ENCODE measurements at regions not wholly inside any gene's neighbourhood (a gene's known extent, or its start where the extent isn't known, plus 50 kb on each side); places are given as distances from the start of the nearest gene placed in this dataset.
"Not testable (repeated sequence)": the region's sequence is repeated elsewhere in the genome, so short reads cannot be mapped to it uniquely, and the experiment has no call there.

- H3K4me3 Mint-ChIP-seq, result no peak overlapping the region
- no peak overlapping the region for H3K27ac Mint-ChIP-seq
Observed at GRCh38 chr4:188417181-188417580, 277.9 kb downstream of the TRIML1 start.

GRCh38 chr4:188423039-188423438 is 283.8 kb downstream of the TRIML1 start:
- DNase-seq, result no peak
- H3K27me3 Mint-ChIP-seq, result no peaks in the 10 kb centered on the region

More at GRCh38 chr4:188417181-188417580, 277.9 kb downstream of the TRIML1 start:
- DNase-seq, result no peak
- no peaks in the 10 kb centered on the region for H3K4me1 Mint-ChIP-seq (ENCODE audit: low read depth)
- no peaks in the 10 kb centered on the region for H3K36me3 Mint-ChIP-seq (ENCODE audit: low read depth)
- H3K27me3 Mint-ChIP-seq, result no peaks in the 10 kb centered on the region
- H3K9me3 Mint-ChIP-seq, result peaks cover 20% of the 10 kb centered on the region

GRCh38 chr4:188428935-188429334 is 289.7 kb downstream of the TRIML1 start:
- Mint-ChIP-seq H3K4me1 (ENCODE audit: low read depth) (no peaks in the 10 kb centered on the region), H3K27ac (no peak overlapping the region), H3K4me3 (no peak overlapping the region), H3K36me3 (ENCODE audit: low read depth) (no peaks in the 10 kb centered on the region), H3K9me3 (peaks cover 9% of the 10 kb centered on the region), H3K27me3 (no peaks in the 10 kb centered on the region)
- no peak for DNase-seq

More at GRCh38 chr4:188423039-188423438, 283.8 kb downstream of the TRIML1 start:
- Mint-ChIP-seq H3K4me1 (ENCODE audit: low read depth) (no peaks in the 10 kb centered on the region), H3K9me3 (peaks cover 7% of the 10 kb centered on the region), H3K4me3 (no peak overlapping the region), H3K36me3 (ENCODE audit: low read depth) (no peaks in the 10 kb centered on the region), H3K27ac (no peak overlapping the region)

- no peaks in the 10 kb centered on the region for H3K4me1 Mint-ChIP-seq (ENCODE audit: low read depth)
- H3K36me3 Mint-ChIP-seq (ENCODE audit: low read depth), result no peaks in the 10 kb centered on the region
- H3K9me3 Mint-ChIP-seq, result peaks cover 16% of the 10 kb centered on the region
- no peak for DNase-seq
- no peak overlapping the region for H3K4me3 Mint-ChIP-seq
- H3K27ac Mint-ChIP-seq, result no peak overlapping the region
- no peaks in the 10 kb centered on the region for H3K27me3 Mint-ChIP-seq
Observed at GRCh38 chr4:188429965-188430364, 290.7 kb downstream of the TRIML1 start.

- Mint-ChIP-seq H3K9me3 (peaks cover 16% of the 10 kb centered on the region), H3K36me3 (ENCODE audit: low read depth) (no peaks in the 10 kb centered on the region), H3K4me3 (no peak overlapping the region), H3K27me3 (no peaks in the 10 kb centered on the region), H3K27ac (no peak overlapping the region), H3K4me1 (ENCODE audit: low read depth) (no peaks in the 10 kb centered on the region)
- DNase-seq, result no peak
Observed at GRCh38 chr4:188430384-188430783, 291.1 kb downstream of the TRIML1 start.

GRCh38 chr4:188432328-188432727 is 293.1 kb downstream of the TRIML1 start:
- Mint-ChIP-seq H3K4me1 (ENCODE audit: low read depth) (no peaks in the 10 kb centered on the region), H3K27me3 (no peaks in the 10 kb centered on the region), H3K27ac (no peak overlapping the region)

GRCh38 chr4:188433741-188434315 is 294.6 kb downstream of the TRIML1 start:
- Mint-ChIP-seq H3K27me3 (no peaks in the 10 kb centered on the region), H3K4me1 (ENCODE audit: low read depth) (no peaks in the 10 kb centered on the region), H3K9me3 (peaks cover 14% of the 10 kb centered on the region), H3K36me3 (ENCODE audit: low read depth) (no peaks in the 10 kb centered on the region), H3K4me3 (no peak overlapping the region), H3K27ac (no peak overlapping the region)
- DNase-seq, result no peak

More at GRCh38 chr4:188432328-188432727, 293.1 kb downstream of the TRIML1 start:
- no peaks in the 10 kb centered on the region for H3K36me3 Mint-ChIP-seq (ENCODE audit: low read depth)
- no peak for DNase-seq
- no peak overlapping the region for H3K4me3 Mint-ChIP-seq
- peaks cover 13% of the 10 kb centered on the region for H3K9me3 Mint-ChIP-seq

- Mint-ChIP-seq H3K4me3 (no peak overlapping the region), H3K36me3 (ENCODE audit: low read depth) (no peaks in the 10 kb centered on the region), H3K4me1 (ENCODE audit: low read depth) (no peaks in the 10 kb centered on the region), H3K27ac (no peak overlapping the region), H3K27me3 (no peaks in the 10 kb centered on the region), H3K9me3 (peaks cover 14% of the 10 kb centered on the region)
- no peak for DNase-seq
Observed at GRCh38 chr4:188434643-188435042, 295.4 kb downstream of the TRIML1 start.

GRCh38 chr4:188435381-188435780 is 296.1 kb downstream of the TRIML1 start:
- Mint-ChIP-seq H3K27ac (no peak overlapping the region), H3K4me1 (ENCODE audit: low read depth) (no peaks in the 10 kb centered on the region), H3K36me3 (ENCODE audit: low read depth) (no peaks in the 10 kb centered on the region), H3K9me3 (peaks cover 14% of the 10 kb centered on the region), H3K4me3 (no peak overlapping the region), H3K27me3 (no peaks in the 10 kb centered on the region)
- no peak for DNase-seq

- Mint-ChIP-seq H3K4me1 (ENCODE audit: low read depth) (no peaks in the 10 kb centered on the region), H3K36me3 (ENCODE audit: low read depth) (no peaks in the 10 kb centered on the region), H3K9me3 (peaks cover 14% of the 10 kb centered on the region), H3K27me3 (no peaks in the 10 kb centered on the region), H3K27ac (no peak overlapping the region), H3K4me3 (no peak overlapping the region)
- DNase-seq, result no peak
Observed at GRCh38 chr4:188437535-188437934, 298.3 kb downstream of the TRIML1 start.

- not testable (repeated sequence) for H3K27ac Mint-ChIP-seq, DNase-seq
- peaks cover 14% of the 10 kb centered on the region for H3K9me3 Mint-ChIP-seq
Observed at GRCh38 chr4:188438391-188438824, 299.2 kb downstream of the TRIML1 start.

GRCh38 chr4:188439641-188440311 is 300.5 kb downstream of the TRIML1 start:
- no peak for DNase-seq
- Mint-ChIP-seq H3K4me1 (ENCODE audit: low read depth) (no peaks in the 10 kb centered on the region), H3K27me3 (no peaks in the 10 kb centered on the region), H3K27ac (no peak overlapping the region), H3K9me3 (peaks cover 15% of the 10 kb centered on the region), H3K36me3 (ENCODE audit: low read depth) (no peaks in the 10 kb centered on the region), H3K4me3 (no peak overlapping the region)

More at GRCh38 chr4:188438391-188438824, 299.2 kb downstream of the TRIML1 start:
- H3K4me3 Mint-ChIP-seq; H3K36me3 Mint-ChIP-seq (ENCODE audit: low read depth); H3K27me3 Mint-ChIP-seq; H3K4me1 Mint-ChIP-seq (ENCODE audit: low read depth): not testable (repeated sequence)

- Mint-ChIP-seq H3K4me1 (ENCODE audit: low read depth) (no peaks in the 10 kb centered on the region), H3K36me3 (ENCODE audit: low read depth) (no peaks in the 10 kb centered on the region), H3K9me3 (peaks cover 12% of the 10 kb centered on the region), H3K4me3 (no peak overlapping the region), H3K27me3 (no peaks in the 10 kb centered on the region), H3K27ac (no peak overlapping the region)
- no peak for DNase-seq
Observed at GRCh38 chr4:188444500-188444899, 305.3 kb downstream of the TRIML1 start.

GRCh38 chr4:188448996-188449395 is 309.8 kb downstream of the TRIML1 start:
- not testable (repeated sequence) for H3K27me3 Mint-ChIP-seq; H3K9me3 Mint-ChIP-seq; H3K27ac Mint-ChIP-seq; H3K36me3 Mint-ChIP-seq (ENCODE audit: low read depth); H3K4me1 Mint-ChIP-seq (ENCODE audit: low read depth); DNase-seq; H3K4me3 Mint-ChIP-seq

GRCh38 chr4:188450571-188450970 is 311.3 kb downstream of the TRIML1 start:
- Mint-ChIP-seq H3K4me3 (no peak overlapping the region), H3K27ac (no peak overlapping the region), H3K4me1 (ENCODE audit: low read depth) (no peaks in the 10 kb centered on the region), H3K9me3 (peaks cover 5% of the 10 kb centered on the region), H3K36me3 (ENCODE audit: low read depth) (no peaks in the 10 kb centered on the region), H3K27me3 (no peaks in the 10 kb centered on the region)
- DNase-seq, result no peak

Data from activated T-cell treated with anti-CD3 and anti-CD28 coated beads, Interleukin-2, amount 50 U/mL, for 24 hours (primary cell).